ENCODE measurements at regions not wholly inside any gene's neighbourhood (a gene's known extent, or its start where the extent isn't known, plus 50 kb on each side); places are given as distances from the start of the nearest gene placed in this dataset.

DNA sequence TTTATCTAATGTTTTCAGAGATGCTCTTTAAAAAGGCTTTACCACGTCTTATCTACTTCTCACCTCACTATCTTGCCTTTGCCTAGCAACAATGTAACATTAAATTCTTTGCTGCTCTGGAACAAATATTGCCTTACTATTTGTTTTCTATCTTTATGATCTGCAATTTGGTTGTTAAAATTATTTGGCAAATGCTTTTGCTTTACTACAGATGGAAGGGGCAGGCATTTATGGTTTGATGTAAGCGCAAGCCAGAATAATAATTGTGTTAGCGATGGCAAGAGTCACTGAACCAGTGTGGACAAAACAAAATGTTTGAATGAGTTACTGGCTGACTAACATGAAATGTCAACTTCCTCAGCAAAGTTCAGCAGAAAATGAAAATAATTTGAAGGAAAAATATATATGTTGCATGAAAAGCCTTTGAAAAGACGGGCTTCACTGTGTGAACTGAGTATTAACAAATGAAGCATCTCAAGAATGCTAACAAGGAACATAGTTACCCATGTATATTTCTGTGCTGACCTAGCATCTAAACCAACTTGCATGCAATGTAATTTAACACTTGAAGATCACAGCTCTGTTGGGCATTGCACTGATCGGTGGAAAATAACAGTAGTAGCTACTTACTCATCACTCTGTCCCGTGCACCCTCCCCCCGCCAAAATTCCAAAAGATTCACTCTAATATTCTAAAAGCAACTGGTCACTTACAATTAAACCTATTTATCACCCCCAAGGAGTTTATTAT, 454.0 kb upstream of the ARHGEF26 start:
- WGBS, 2 donors = 63 to 71% methylated on average over 7 of the region's 7 CpGs
- intact Hi-C loops (cut with DNase I) = no loop called here
- DNase-seq = no peak
- ATAC-seq = no peak
- Histone ChIP-seq H3K4me3 (no peak overlapping the region), H3K27me3 (no peaks in the 10 kb centered on the region), H3K27ac (no peak overlapping the region), H3K36me3 (no peaks in the 10 kb centered on the region), H3K9me3 (no peaks in the 10 kb centered on the region), H3K4me1 (no peaks in the 10 kb centered on the region)
- TF ChIP-seq, protein P1, sequence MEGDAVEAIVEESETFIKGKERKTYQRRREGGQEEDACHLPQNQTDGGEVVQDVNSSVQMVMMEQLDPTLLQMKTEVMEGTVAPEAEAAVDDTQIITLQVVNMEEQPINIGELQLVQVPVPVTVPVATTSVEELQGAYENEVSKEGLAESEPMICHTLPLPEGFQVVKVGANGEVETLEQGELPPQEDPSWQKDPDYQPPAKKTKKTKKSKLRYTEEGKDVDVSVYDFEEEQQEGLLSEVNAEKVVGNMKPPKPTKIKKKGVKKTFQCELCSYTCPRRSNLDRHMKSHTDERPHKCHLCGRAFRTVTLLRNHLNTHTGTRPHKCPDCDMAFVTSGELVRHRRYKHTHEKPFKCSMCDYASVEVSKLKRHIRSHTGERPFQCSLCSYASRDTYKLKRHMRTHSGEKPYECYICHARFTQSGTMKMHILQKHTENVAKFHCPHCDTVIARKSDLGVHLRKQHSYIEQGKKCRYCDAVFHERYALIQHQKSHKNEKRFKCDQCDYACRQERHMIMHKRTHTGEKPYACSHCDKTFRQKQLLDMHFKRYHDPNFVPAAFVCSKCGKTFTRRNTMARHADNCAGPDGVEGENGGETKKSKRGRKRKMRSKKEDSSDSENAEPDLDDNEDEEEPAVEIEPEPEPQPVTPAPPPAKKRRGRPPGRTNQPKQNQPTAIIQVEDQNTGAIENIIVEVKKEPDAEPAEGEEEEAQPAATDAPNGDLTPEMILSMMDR (IDR thresholded peaks at IDR 0.05) = no peak

DNA sequence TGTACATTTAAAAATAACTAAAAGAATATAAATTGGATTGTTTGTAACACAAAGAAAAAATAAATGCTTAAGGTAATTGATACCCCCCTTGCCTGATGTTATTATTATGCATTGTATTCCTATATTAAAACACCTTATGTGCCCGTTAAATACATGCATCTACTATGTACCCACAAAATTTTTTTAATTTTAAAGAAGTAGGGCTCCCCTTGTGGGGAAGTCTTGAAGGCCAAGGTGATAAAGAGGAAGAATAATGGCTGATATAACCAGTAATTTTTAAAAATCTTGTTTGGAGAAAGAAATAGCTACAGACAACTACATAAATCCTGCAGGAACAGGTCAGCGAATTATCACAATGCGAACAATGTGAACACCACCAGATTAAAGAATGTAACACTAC, 451.7 kb upstream of the ARHGEF26 start:
- TF ChIP-seq, protein P1 (IDR thresholded peaks at IDR 0.05) = peak in 1 of 9 donors; percentile 11
- DNase-seq (no peak), ATAC-seq (no peak)
- Histone ChIP-seq H3K4me3 (no peak overlapping the region), H3K27ac (no peak overlapping the region), H3K36me3 (no peaks in the 10 kb centered on the region), H3K27me3 (no peaks in the 10 kb centered on the region), H3K9me3 (no peaks in the 10 kb centered on the region), H3K4me1 (no peaks in the 10 kb centered on the region)
- intact Hi-C loops (cut with DNase I) = no loop called here
- WGBS, 2 donors = 98% methylated on average over 3 of the region's 3 CpGs

DNA sequence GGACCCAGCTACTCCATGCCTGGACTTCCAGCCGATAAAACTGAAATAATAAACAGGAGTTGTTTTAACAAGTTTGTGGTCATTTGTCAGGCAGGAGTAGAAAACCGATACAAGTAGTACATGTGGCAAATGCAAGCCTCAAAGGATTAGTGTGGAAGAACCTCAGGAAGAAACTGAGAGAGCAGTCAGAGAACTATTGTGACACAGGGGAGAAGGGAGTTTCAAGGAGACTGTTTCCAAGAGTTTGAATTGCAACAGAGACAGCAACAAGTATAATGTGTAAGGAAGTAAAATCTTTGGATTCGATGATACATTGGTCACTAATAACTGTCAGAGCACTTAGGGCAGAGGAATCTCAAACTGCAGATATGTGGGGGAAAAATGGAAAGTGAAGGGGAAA, 450.6 kb upstream of the ARHGEF26 start:
- no peaks in the 10 kb centered on the region for H3K4me1 ChIP-seq
- 61 to 89% methylated on average over 3 of the region's 3 CpGs for WGBS, 2 donors
- H3K4me3 ChIP-seq = no peak overlapping the region
- no peaks in the 10 kb centered on the region for H3K9me3 ChIP-seq
- H3K27ac ChIP-seq = no peak overlapping the region
- TF ChIP-seq, protein P1 (IDR thresholded peaks at IDR 0.05) = no peak
- no peak for ATAC-seq
- intact Hi-C loops (cut with DNase I) = no loop called here
- no peaks in the 10 kb centered on the region for H3K36me3 ChIP-seq
- H3K27me3 ChIP-seq = no peaks in the 10 kb centered on the region
- no peak for DNase-seq

DNA sequence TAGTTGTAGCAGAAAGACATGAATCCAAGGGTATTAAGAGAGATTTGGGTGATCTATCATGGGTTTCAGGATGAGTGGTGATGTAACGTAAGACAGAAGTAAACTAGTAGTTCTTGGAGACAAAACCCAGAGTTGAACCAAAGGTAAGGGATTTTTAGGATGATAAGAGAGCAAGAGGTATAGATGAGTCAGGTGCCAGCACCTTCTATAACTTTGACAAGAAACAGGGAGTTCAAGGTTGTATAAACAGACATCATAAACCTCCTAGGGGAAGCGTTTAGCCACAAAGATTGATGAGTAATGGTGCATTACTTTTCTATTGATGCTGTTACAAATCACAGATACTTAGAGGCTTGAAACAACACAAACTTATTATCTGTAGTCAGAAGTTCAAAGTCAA, 447.3 kb upstream of the ARHGEF26 start:
- Histone ChIP-seq H3K27ac (no peak overlapping the region), H3K4me1 (no peaks in the 10 kb centered on the region), H3K9me3 (no peaks in the 10 kb centered on the region), H3K4me3 (no peak overlapping the region), H3K27me3 (no peaks in the 10 kb centered on the region), H3K36me3 (no peaks in the 10 kb centered on the region)
- TF ChIP-seq, protein P1 (IDR thresholded peaks at IDR 0.05) = no peak
- ATAC-seq = no peak
- no peak for DNase-seq
- 81 to 95% methylated on average over 2 of the region's 2 CpGs for WGBS, 2 donors
- intact Hi-C loops (cut with DNase I) = no loop called here
